ENCODE measurements at regions not wholly inside any gene's neighbourhood (a gene's known extent, or its start where the extent isn't known, plus 50 kb on each side); places are given as distances from the start of the nearest gene placed in this dataset.

DNA sequence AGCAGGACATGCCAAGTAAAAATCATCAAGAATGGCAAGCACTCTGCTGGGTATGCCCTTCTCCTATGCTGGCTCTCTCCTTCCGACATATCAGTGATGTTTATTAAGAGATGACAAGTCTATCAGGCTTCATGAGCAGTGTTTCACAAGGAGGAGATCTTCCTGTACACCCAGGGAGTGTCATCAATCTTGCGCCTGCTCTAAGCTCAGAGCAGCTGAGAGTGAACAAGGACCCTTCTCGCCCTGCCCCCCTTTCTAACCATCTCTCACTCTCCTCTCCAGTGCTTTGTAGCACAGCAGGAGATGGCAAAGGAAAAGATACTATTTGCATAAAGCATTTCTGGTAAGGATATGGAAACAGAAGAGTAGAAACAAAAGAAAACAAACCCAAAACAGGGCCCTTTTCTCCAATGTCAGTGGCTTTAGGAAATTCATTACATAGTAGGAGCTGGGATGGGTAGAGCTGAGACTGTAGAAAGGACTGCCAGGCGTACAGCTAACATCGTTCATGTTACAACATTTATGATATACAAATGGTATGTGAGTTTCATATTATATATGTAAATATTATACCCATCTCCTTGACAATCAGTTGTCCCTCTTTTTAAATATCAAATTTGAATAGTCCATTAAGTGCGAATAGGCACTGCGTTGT, 201.7 kb downstream of the NUF2 start:
- intact Hi-C loops (cut with micrococcal nuclease) (loop anchor here (10.0 kb wide), 1 partner anchor 1031 kb away; the partner anchor contains the start of gene PBX1), dilution Hi-C loops (cut with HindIII; ENCODE audit: low sequenced_read_pairs, unreplicated experiment) (no loop called here), in situ Hi-C loops (cut with MboI; ENCODE audit: low sequenced_read_pairs) (no loop called here)
- Histone ChIP-seq H3K9me3 (ENCODE audit: control insufficient read depth, insufficient read depth, low read length) (no peaks in the 10 kb centered on the region), H3K27me3 (ENCODE audit: control insufficient read depth, insufficient read depth, low read length) (no peaks in the 10 kb centered on the region), H3K23ac (ENCODE audit: low read depth, low read length) (no peak overlapping the region), H3K14ac (replicated peaks; ENCODE audit: low read depth, low read length) (no peak overlapping the region), H3K4ac (ENCODE audit: low read depth, low read length) (no peak overlapping the region), H3K4me2 (ENCODE audit: low read depth, low read length) (no peak overlapping the region), H2AK5ac (ENCODE audit: low read depth, low read length) (no peak overlapping the region), H2AFZ (replicated peaks; ENCODE audit: low read length, poor library complexity) (no peak overlapping the region), H3K27ac (ENCODE audit: insufficient read depth, low read length) (no peak overlapping the region), H4K91ac (ENCODE audit: insufficient read depth, low read depth, low read length) (no peak overlapping the region), H3K4me3 (ENCODE audit: insufficient read depth, low read depth, low read length) (no peak overlapping the region), H3K9ac (ENCODE audit: low read depth, low read length) (no peak overlapping the region), H3K18ac (ENCODE audit: low read depth, low read length) (no peak overlapping the region), H2BK120ac (ENCODE audit: low read depth, low read length) (no peak overlapping the region), H3K56ac (ENCODE audit: extremely low read depth, insufficient read depth, low read length) (no peak overlapping the region), H2BK5ac (ENCODE audit: low read depth, low read length, poor library complexity, severe bottlenecking) (no peak overlapping the region), H2BK20ac (ENCODE audit: low read depth, low read length) (no peak overlapping the region), H4K5ac (ENCODE audit: low read depth, low read length) (no peak overlapping the region), H4K20me1 (ENCODE audit: insufficient read depth, low read length) (no peaks in the 10 kb centered on the region), H4K8ac (ENCODE audit: low read depth in 2 of 2, low read length in 2 of 2) (no peak overlapping the region), H3K4me1 (ENCODE audit: control insufficient read depth, insufficient read depth, low read length) (no peaks in the 10 kb centered on the region), H2AK9ac (replicated peaks; ENCODE audit: low read depth, low read length, poor library complexity) (no peak overlapping the region), H3K36me3 (ENCODE audit: control insufficient read depth, insufficient read depth, low read length) (no peaks in the 10 kb centered on the region), H3K79me1 (ENCODE audit: low read depth in 1 of 2, low read length in 2 of 2) (no peaks in the 10 kb centered on the region), H2BK15ac (ENCODE audit: low read depth, low read length) (no peak overlapping the region), H3K9me1 (ENCODE audit: insufficient read depth, low read length) (no peaks in the 10 kb centered on the region)
- TF ChIP-seq SMC3 (IDR thresholded peaks at IDR 0.05; ENCODE audit: low read depth, low read length) = no peak
- no peak for TF ChIP-seq CHD1 (IDR thresholded peaks at IDR 0.05; ENCODE audit: low read depth, low read length)
- CTCF ChIA-PET = no interaction called here
- ATAC-seq (ENCODE audit: low read depth) (no peak), DNase-seq (no peak)
- WGBS, 2 experiments (ENCODE audit: extremely low coverage in 2 of 2, insufficient read length in 1 of 2) = no CpG with 5 or more reads among the region's 7 CpGs
- POLR2A ChIA-PET (ENCODE audit: unreplicated experiment) = no interaction called here
- BruUV-seq (replicated peaks) = no TSS peak

Data from IMR-90 (cell line).